Prostate gland (tissue), 2 donors: ENCODE measurements at regions not wholly inside any gene's neighbourhood (a gene's known extent, or its start where the extent isn't known, plus 50 kb on each side); places are given as distances from the start of the nearest gene placed in this dataset.
A peak's percentile ranks its signal among the peaks of the same experiment; 100 is the strongest.
"Not testable (repeated sequence)": the region's sequence is repeated elsewhere in the genome, so short reads cannot be mapped to it uniquely, and the experiment has no call there.

Source experiments
- DNase-seq: peaks from one replicate; pipeline ENCODE4 v3.0.0-alpha.2; 2019; ENCODE audit warnings: low spot score
- H3K27ac ChIP-seq, 2 donors: fragments of 200-600 bp; sonication (generic); 2 replicates each; pipeline ENCODE4 v1.5.1; 2017 to 2019
- H3K27me3 ChIP-seq: fragments of 200-600 bp; sonication (generic); replicated peaks from 2 replicates; pipeline ENCODE4 v1.5.1; 2019; ENCODE audit not compliant: insufficient read depth
- H3K36me3 ChIP-seq, 2 donors: fragments of 200-600 bp; sonication (generic); 1 replicate in 1 of 2; 2 replicates in 1 of 2; pipeline versions ENCODE4 v1.5.1 to v1.8.1; 2017 to 2019
- H3K4me1 ChIP-seq: fragments of 200-600 bp; sonication (generic); replicated peaks from 2 replicates; pipeline ENCODE4 v1.5.1; 2019
- H3K4me3 ChIP-seq, 2 donors: fragments of 200-600 bp; sonication (generic); 2 replicates each; pipeline ENCODE4 v1.5.1; 2017 to 2019
- H3K9me3 ChIP-seq: fragments of 200-600 bp; sonication (generic); 2 replicates; pipeline ENCODE4 v1.5.1; 2017
- POLR2A ChIP-seq: fragments of 450-650 bp; IDR thresholded peaks from one replicate; pipeline ENCODE4 v1.6.1; 2016; ENCODE audit warnings: antibody characterized with exemption, mild to moderate bottlenecking
- POLR2AphosphoS5 ChIP-seq: sonication (generic); formaldehyde crosslinking; IDR thresholded peaks from one replicate; pipeline ENCODE4 v1.6.1; 2017; ENCODE audit warnings: antibody characterized with exemption
- WGBS: methylation state at CpG from one replicate; pipeline ENCODE4 v1.1.5; 2018; 5-methylcytosine and 5-hydroxymethylcytosine counted together
- intact Hi-C: fragments of 100-400 bp; cut with DNase I; formaldehyde crosslinking; loops from one replicate; pipeline ENCODE4 v1.14.2; 2022
- TF ChIP-seq, protein P1 (sequence below), 4 experiments: fragments of 200-600 bp in 2 of 4; fragments of 450-650 bp in 2 of 4; sonication (generic) in 2 of 4; IDR thresholded peaks; 1 replicate in 3 of 4; 2 replicates in 1 of 4; pipeline ENCODE4 v1.5.1; 2016 to 2019; ENCODE audit warnings: antibody characterized with exemption in 4 of 4, mild to moderate bottlenecking in 2 of 4, moderate library complexity in 2 of 4

DNA sequence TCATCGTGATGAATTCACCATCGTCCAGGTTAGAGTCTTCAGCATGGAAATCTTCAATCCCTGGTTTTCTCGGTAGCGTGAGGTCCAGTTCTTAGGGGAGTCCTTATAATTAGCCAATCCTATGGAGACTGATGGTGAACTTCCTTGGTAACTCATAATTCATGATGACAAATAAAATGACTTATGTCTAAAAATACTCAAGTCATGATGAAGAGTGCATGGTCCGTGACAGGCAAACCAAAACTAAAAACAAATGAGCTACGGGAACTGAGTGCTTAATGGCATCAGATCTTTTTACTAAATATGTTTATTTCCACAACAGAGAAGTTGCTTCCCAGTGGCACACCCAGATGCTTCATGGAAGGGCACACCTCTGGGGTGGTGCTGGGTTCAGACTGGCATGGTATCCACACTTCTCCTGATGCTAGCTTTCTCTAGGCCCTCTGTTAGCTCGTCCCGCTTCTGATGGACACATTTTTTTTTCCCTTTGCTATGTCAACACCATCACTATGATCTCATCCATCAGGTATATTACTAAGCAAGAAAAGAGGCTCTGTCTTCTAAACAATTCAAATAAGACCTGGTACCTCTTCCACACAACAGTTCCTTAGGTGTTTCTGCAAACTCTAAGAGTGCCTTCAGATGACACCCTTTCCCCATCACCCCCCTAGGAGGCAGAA is 92.8 kb upstream of the NEDD4L start:
- Histone ChIP-seq H3K4me3 (no peak overlapping the region), H3K27me3 (no peaks in the 10 kb centered on the region), H3K27ac (no peak overlapping the region), H3K36me3 (no peaks in the 10 kb centered on the region), H3K9me3 (no peaks in the 10 kb centered on the region), H3K4me1 (no peaks in the 10 kb centered on the region)
- no peak for TF ChIP-seq POLR2AphosphoS5
- TF ChIP-seq POLR2A = no peak
- TF ChIP-seq, protein P1, sequence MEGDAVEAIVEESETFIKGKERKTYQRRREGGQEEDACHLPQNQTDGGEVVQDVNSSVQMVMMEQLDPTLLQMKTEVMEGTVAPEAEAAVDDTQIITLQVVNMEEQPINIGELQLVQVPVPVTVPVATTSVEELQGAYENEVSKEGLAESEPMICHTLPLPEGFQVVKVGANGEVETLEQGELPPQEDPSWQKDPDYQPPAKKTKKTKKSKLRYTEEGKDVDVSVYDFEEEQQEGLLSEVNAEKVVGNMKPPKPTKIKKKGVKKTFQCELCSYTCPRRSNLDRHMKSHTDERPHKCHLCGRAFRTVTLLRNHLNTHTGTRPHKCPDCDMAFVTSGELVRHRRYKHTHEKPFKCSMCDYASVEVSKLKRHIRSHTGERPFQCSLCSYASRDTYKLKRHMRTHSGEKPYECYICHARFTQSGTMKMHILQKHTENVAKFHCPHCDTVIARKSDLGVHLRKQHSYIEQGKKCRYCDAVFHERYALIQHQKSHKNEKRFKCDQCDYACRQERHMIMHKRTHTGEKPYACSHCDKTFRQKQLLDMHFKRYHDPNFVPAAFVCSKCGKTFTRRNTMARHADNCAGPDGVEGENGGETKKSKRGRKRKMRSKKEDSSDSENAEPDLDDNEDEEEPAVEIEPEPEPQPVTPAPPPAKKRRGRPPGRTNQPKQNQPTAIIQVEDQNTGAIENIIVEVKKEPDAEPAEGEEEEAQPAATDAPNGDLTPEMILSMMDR (IDR thresholded peaks at IDR 0.05) = no peak
- no peak for DNase-seq
- intact Hi-C loops = no loop called here
- WGBS = 86% methylated on average over 8 of the region's 8 CpGs

DNA sequence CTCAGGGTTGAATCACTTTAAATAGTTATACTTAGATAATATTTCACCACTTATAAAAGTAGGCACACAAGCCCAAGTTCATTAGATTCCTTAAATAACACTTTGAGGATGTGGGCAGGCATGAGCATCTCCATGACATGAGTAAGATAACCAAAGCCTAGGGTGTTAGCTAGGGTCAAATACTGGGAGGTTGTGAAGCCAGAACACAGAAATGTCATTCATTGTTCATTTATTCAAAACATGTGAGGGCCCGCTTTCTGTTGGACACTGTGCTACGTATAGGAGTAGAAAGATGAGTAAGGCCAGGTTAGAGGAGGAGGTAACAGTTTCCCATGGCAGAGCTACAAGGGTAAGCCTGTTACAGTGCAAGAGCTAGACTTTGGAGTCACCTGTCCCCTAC is 93.5 kb upstream of the NEDD4L start:
- H3K36me3 ChIP-seq = no peaks in the 10 kb centered on the region
- no peak for DNase-seq
- intact Hi-C loops = no loop called here
- TF ChIP-seq, protein P1 (IDR thresholded peaks at IDR 0.05) = no peak
- no peak for TF ChIP-seq POLR2A
- no peak for TF ChIP-seq POLR2AphosphoS5
- H3K27me3 ChIP-seq = no peaks in the 10 kb centered on the region
- WGBS = 90% methylated on average over 2 of the region's 2 CpGs
- H3K4me3 ChIP-seq = no peak overlapping the region
- no peak overlapping the region for H3K27ac ChIP-seq
- H3K9me3 ChIP-seq = no peaks in the 10 kb centered on the region
- no peaks in the 10 kb centered on the region for H3K4me1 ChIP-seq

DNA sequence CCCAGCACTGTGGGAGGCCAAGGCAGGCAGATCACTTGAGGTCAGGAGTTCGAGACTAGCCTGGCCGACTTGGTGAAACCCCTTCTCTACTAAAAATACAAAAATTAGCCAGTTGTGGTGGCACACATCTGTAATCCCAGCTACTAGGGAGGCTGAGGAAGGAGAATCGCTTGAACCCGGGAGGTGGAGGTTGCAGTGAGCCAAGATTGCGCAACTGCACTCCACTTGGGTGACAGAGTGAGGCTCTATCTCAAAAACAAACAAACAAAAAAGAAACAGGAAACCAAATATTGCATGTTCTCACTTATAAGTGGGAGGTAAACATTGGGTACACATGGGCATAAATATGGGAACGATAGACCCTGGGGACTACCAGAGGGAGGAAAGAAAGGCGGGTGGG is 94.7 kb upstream of the NEDD4L start:
- H3K27me3 ChIP-seq, intact Hi-C loops, H3K9me3 ChIP-seq, H3K36me3 ChIP-seq, H3K27ac ChIP-seq, H3K4me1 ChIP-seq, DNase-seq, H3K4me3 ChIP-seq: not testable (repeated sequence)
- WGBS = 94% methylated on average over 7 of the region's 7 CpGs

DNA sequence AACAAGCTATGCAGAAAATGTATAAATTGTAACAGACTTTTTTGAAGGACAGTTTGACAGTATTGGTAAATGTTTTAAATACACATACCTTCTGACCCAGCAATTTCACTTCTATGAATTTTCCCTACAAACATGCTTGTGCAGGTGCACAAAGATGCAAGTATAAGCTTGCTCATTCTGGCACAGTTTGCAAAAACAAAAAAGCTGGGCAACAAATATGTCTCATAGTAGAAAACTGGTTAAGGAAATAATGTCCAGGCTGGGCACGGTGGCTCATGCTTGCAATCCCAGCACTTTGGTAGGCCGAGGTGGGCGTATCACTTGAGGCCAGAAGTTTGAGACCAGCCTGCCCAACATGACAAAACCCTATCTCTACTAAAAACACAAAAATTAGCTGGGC is 96.9 kb upstream of the NEDD4L start:
- 63% methylated on average over 3 of the region's 3 CpGs for WGBS
- TF ChIP-seq, protein P1 (IDR thresholded peaks at IDR 0.05) = no peak
- TF ChIP-seq POLR2AphosphoS5 = peak; percentile 18
- no peak for TF ChIP-seq POLR2A
- H3K27ac ChIP-seq = no peak overlapping the region
- H3K36me3 ChIP-seq = no peaks in the 10 kb centered on the region
- H3K27me3 ChIP-seq = no peaks in the 10 kb centered on the region
- H3K4me3 ChIP-seq = no peak overlapping the region
- intact Hi-C loops = no loop called here
- no peak for DNase-seq
- H3K4me1 ChIP-seq = no peaks in the 10 kb centered on the region
- H3K9me3 ChIP-seq = no peaks in the 10 kb centered on the region

DNA sequence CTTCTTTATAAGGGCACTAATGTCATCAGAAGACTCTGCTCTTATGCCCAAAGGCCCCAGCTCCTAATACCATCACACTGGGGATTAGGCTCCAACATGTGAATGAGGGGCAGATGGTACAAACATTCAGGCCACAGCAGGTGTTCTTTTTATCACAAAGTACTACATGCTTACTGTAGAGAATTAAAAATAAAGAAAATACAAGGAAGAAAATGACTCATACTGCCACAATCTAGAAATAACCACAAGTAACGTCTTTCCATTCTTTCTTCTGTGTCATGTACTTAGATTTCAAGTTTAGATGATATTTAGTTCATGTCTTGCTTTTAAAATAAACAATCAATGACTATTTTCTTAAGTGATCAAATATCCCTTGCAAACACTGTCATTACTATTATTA is 100.3 kb upstream of the NEDD4L start:
- Histone ChIP-seq H3K4me1 (no peaks in the 10 kb centered on the region), H3K36me3 (no peaks in the 10 kb centered on the region), H3K27me3 (no peaks in the 10 kb centered on the region), H3K9me3 (no peaks in the 10 kb centered on the region), H3K4me3 (no peak overlapping the region), H3K27ac (no peak overlapping the region)
- WGBS = 66% methylated on average over 1 of the region's 1 CpG
- intact Hi-C loops = no loop called here
- TF ChIP-seq, protein P1 (IDR thresholded peaks at IDR 0.05) = no peak
- TF ChIP-seq POLR2A = no peak
- no peak for TF ChIP-seq POLR2AphosphoS5
- DNase-seq = no peak
